AML-193 (cell line): ENCODE measurements at regions not wholly inside any gene's neighbourhood (a gene's known extent, or its start where the extent isn't known, plus 50 kb on each side); places are given as distances from the start of the nearest gene placed in this dataset.

Experiments
- DNase-seq, 2 experiments: peaks; one replicate each; lab custom pipeline; 2025; lab: John Stamatoyannopoulos, UW

GRCh38 chr6:9404351-9405146 lies 969.2 kb upstream of the SLC35B3 start:
- no peak for DNase-seq

- DNase-seq = no peak
These were observed 968.4 kb upstream of the SLC35B3 start for GRCh38 chr6:9403736-9404135.

- no peak for DNase-seq
These were observed 966.6 kb upstream of the SLC35B3 start for GRCh38 chr6:9401960-9402359.

- DNase-seq = no peak
These were observed 964.6 kb upstream of the SLC35B3 start for GRCh38 chr6:9399916-9400315.

- DNase-seq = no peak
These were observed 963.5 kb upstream of the SLC35B3 start for GRCh38 chr6:9398767-9399373.

- no peak for DNase-seq
These were observed 962.9 kb upstream of the SLC35B3 start for GRCh38 chr6:9398071-9398766.

- no peak for DNase-seq
These were observed 953.3 kb upstream of the SLC35B3 start for GRCh38 chr6:9388596-9388995.

- DNase-seq = no peak
These were observed 945.2 kb upstream of the SLC35B3 start for GRCh38 chr6:9380568-9380967.

- no peak for DNase-seq
These were observed 938.0 kb upstream of the SLC35B3 start for GRCh38 chr6:9373308-9373707.

- no peak for DNase-seq
These were observed 935.1 kb upstream of the SLC35B3 start for GRCh38 chr6:9370480-9370879.

GRCh38 chr6:9365378-9365777 lies 930.0 kb upstream of the SLC35B3 start:
- DNase-seq = no peak

- DNase-seq = no peak
These were observed 926.4 kb upstream of the SLC35B3 start for GRCh38 chr6:9361749-9362148.

- DNase-seq = no peak
These were observed 925.5 kb upstream of the SLC35B3 start for GRCh38 chr6:9360881-9361280.

- no peak for DNase-seq
These were observed 912.3 kb upstream of the SLC35B3 start for GRCh38 chr6:9347608-9348007.

- no peak for DNase-seq
These were observed 911.6 kb upstream of the SLC35B3 start for GRCh38 chr6:9346923-9347322.

- no peak for DNase-seq
These were observed 900.1 kb upstream of the SLC35B3 start for GRCh38 chr6:9335431-9335830.

- DNase-seq = no peak
These were observed 899.6 kb upstream of the SLC35B3 start for GRCh38 chr6:9334979-9335378.

GRCh38 chr6:9332241-9332780 lies 897.0 kb upstream of the SLC35B3 start:
- DNase-seq = no peak

GRCh38 chr6:9316831-9317230 lies 881.5 kb upstream of the SLC35B3 start:
- DNase-seq = no peak

- DNase-seq = no peak
These were observed 880.8 kb upstream of the SLC35B3 start for GRCh38 chr6:9315966-9316650.

GRCh38 chr6:9308284-9308683 lies 872.9 kb upstream of the SLC35B3 start:
- no peak for DNase-seq

- DNase-seq = no peak
These were observed 872.4 kb upstream of the SLC35B3 start for GRCh38 chr6:9307786-9308185.
